ENCODE measurements at regions not wholly inside any gene's neighbourhood (a gene's known extent, or its start where the extent isn't known, plus 50 kb on each side); places are given as distances from the start of the nearest gene placed in this dataset.

- TF ChIP-seq, protein P1, sequence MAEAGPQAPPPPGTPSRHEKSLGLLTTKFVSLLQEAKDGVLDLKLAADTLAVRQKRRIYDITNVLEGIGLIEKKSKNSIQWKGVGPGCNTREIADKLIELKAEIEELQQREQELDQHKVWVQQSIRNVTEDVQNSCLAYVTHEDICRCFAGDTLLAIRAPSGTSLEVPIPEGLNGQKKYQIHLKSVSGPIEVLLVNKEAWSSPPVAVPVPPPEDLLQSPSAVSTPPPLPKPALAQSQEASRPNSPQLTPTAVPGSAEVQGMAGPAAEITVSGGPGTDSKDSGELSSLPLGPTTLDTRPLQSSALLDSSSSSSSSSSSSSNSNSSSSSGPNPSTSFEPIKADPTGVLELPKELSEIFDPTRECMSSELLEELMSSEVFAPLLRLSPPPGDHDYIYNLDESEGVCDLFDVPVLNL (IDR thresholded peaks at IDR 0.05; ENCODE audit: low read depth, low read length): no peak
- peak; percentile 81 for TF ChIP-seq IKZF1 (conservative IDR thresholded peaks at IDR 0.05)
- no peak for TF ChIP-seq TBL1XR1 (IDR thresholded peaks at IDR 0.05; ENCODE audit: low read depth, low read length)
- peak; percentile 95 to 97 for TF ChIP-seq EP300 (IDR thresholded peaks at IDR 0.05; ENCODE audit: borderline replicate concordance in 1 of 2, control insufficient read depth in 1 of 2, low read depth in 2 of 2, low read length in 2 of 2)
- TF ChIP-seq ZBTB33 (IDR thresholded peaks at IDR 0.05): no peak
- peak; percentile 84 for TF ChIP-seq BMI1 (IDR thresholded peaks at IDR 0.05; ENCODE audit: borderline replicate concordance)
- TF ChIP-seq, protein P2, sequence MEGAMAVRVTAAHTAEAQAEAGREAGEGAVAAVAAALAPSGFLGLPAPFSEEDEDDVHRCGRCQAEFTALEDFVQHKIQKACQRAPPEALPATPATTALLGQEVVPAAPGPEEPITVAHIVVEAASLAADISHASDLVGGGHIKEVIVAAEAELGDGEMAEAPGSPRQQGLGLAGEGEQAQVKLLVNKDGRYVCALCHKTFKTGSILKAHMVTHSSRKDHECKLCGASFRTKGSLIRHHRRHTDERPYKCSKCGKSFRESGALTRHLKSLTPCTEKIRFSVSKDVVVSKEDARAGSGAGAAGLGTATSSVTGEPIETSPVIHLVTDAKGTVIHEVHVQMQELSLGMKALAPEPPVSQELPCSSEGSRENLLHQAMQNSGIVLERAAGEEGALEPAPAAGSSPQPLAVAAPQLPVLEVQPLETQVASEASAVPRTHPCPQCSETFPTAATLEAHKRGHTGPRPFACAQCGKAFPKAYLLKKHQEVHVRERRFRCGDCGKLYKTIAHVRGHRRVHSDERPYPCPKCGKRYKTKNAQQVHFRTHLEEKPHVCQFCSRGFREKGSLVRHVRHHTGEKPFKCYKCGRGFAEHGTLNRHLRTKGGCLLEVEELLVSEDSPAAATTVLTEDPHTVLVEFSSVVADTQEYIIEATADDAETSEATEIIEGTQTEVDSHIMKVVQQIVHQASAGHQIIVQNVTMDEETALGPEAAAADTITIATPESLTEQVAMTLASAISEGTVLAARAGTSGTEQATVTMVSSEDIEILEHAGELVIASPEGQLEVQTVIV (IDR thresholded peaks at IDR 0.05; ENCODE audit: borderline replicate concordance, partially characterized antibody): no peak
- no peak for TF ChIP-seq NR2F1 (conservative IDR thresholded peaks at IDR 0.05)
- TF ChIP-seq STAT1 (conservative IDR thresholded peaks at IDR 0.05): no peak
- no peak for TF ChIP-seq ZNF274 (IDR thresholded peaks at IDR 0.05; ENCODE audit: insufficient read depth, insufficient read length)
- TF ChIP-seq, protein P3, sequence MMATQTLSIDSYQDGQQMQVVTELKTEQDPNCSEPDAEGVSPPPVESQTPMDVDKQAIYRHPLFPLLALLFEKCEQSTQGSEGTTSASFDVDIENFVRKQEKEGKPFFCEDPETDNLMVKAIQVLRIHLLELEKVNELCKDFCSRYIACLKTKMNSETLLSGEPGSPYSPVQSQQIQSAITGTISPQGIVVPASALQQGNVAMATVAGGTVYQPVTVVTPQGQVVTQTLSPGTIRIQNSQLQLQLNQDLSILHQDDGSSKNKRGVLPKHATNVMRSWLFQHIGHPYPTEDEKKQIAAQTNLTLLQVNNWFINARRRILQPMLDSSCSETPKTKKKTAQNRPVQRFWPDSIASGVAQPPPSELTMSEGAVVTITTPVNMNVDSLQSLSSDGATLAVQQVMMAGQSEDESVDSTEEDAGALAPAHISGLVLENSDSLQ (IDR thresholded peaks at IDR 0.05): peak; percentile 53; the same call in 1 of the 2 replicates
- peak; percentile 99 for TF ChIP-seq TCF12 (IDR thresholded peaks at IDR 0.05; ENCODE audit: low read depth, low read length)
- TF ChIP-seq HCFC1 (IDR thresholded peaks at IDR 0.05; ENCODE audit: low read length): no peak
- TF ChIP-seq, protein P4, sequence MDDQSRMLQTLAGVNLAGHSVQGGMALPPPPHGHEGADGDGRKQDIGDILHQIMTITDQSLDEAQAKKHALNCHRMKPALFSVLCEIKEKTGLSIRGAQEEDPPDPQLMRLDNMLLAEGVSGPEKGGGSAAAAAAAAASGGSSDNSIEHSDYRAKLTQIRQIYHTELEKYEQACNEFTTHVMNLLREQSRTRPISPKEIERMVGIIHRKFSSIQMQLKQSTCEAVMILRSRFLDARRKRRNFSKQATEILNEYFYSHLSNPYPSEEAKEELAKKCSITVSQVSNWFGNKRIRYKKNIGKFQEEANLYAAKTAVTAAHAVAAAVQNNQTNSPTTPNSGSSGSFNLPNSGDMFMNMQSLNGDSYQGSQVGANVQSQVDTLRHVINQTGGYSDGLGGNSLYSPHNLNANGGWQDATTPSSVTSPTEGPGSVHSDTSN (IDR thresholded peaks at IDR 0.05; ENCODE audit: insufficient replicate concordance, low read depth, low read length): no peak
- no peak for TF ChIP-seq TARDBP (IDR thresholded peaks at IDR 0.05; ENCODE audit: borderline replicate concordance)
- TF ChIP-seq NR2C2 (IDR thresholded peaks at IDR 0.05; ENCODE audit: borderline replicate concordance, control insufficient read depth, insufficient read length, low read depth): no peak
- TF ChIP-seq KDM1A (IDR thresholded peaks at IDR 0.05; ENCODE audit: borderline replicate concordance): no peak
- no peak for TF ChIP-seq PML (IDR thresholded peaks at IDR 0.05; ENCODE audit: low read length)
- TF ChIP-seq TCF7 (IDR thresholded peaks at IDR 0.05; ENCODE audit: borderline replicate concordance): no peak
- TF ChIP-seq JUNB (IDR thresholded peaks at IDR 0.05): peak; percentile 78
- no peak for TF ChIP-seq RBBP5 (conservative IDR thresholded peaks at IDR 0.05)
- no peak for TF ChIP-seq CHD4 (IDR thresholded peaks at IDR 0.05)
- TF ChIP-seq POLR2AphosphoS2 (IDR thresholded peaks at IDR 0.05; ENCODE audit: low read depth, low read length): no peak
- peak; percentile 63; the same call in 1 of the 2 replicates for TF ChIP-seq ZNF217 (IDR thresholded peaks at IDR 0.05)
- no peak for TF ChIP-seq TAF1 (IDR thresholded peaks at IDR 0.05; ENCODE audit: borderline replicate concordance, low read depth, low read length)
- peak; percentile 83; the same call in 1 of the 2 replicates for TF ChIP-seq BACH1 (IDR thresholded peaks at IDR 0.05; ENCODE audit: borderline replicate concordance)
Measured at GRCh38 chr5:130323804-130324454, 419.7 kb downstream of the CHSY3 start (continued).
